ENCODE measurements at regions not wholly inside any gene's neighbourhood (a gene's known extent, or its start where the extent isn't known, plus 50 kb on each side); places are given as distances from the start of the nearest gene placed in this dataset.

DNA sequence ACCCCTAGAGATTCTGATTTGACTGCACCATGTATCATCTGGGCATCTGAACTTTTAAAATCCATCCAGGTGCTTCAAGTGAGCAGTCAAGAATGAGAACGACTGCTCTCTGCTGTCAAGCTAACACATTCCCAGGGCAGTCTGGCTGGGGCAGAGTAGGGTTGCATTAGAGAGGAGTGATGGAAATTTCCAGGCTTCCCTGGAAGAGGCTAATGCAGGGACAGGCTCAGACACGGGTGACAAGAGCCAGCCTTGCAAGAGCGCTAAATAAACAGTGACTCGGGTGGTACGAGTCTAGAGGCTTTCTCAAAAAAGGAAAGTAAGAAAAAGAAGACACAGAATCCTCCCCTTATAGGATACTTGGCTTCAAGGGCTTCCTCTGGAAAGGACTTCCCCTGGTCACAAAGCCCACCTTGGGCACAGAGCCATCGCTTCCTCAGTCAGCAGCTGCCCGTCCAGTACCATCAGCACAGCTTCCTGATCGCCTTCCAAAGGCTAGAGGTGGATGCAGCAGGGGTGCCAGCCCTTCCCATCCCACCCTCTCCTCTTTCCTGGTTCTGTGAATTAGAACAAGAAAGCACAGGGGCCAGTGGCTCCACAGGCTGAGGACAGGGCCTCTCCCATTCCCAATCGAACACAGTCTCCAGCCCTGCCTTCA, 177.4 kb upstream of the RREB1 start:
- H3K4me1 Mint-ChIP-seq = peaks cover 22% of the 10 kb centered on the region
- no peak overlapping the region for H3K4me2 ChIP-seq
- no peak for TF ChIP-seq CTCF (IDR thresholded peaks at IDR 0.05)
- H2AFZ ChIP-seq (replicated peaks) = no peak overlapping the region
- peaks cover 4% of the 10 kb centered on the region for H3F3A ChIP-seq (ENCODE audit: low read depth)
- H3K27ac ChIP-seq = no peak overlapping the region
- H3K27me3 ChIP-seq = no peaks in the 10 kb centered on the region
- H3K36me3 Mint-ChIP-seq = no peaks in the 10 kb centered on the region
- no peak overlapping the region for H3K9ac ChIP-seq
- no peaks in the 10 kb centered on the region for H3K36me3 ChIP-seq
- no peak for DNase-seq (ENCODE audit: low spot score)
- peaks cover 6% of the 10 kb centered on the region for H3K27me3 Mint-ChIP-seq (ENCODE audit: insufficient read depth, low read depth)
- H3K9me3 ChIP-seq (ENCODE audit: low read depth) = no peaks in the 10 kb centered on the region
- no peaks in the 10 kb centered on the region for H3K79me2 ChIP-seq (ENCODE audit: low read depth)
- H3K27ac Mint-ChIP-seq = no peak overlapping the region
- H3K9me3 Mint-ChIP-seq = peaks cover 2% of the 10 kb centered on the region
- H3K4me3 ChIP-seq = no peak overlapping the region
- no peak overlapping the region for H3K4me3 Mint-ChIP-seq
- H3K4me1 ChIP-seq = peaks cover 12% of the 10 kb centered on the region
- no peaks in the 10 kb centered on the region for H4K20me1 ChIP-seq (ENCODE audit: low read depth)

GRCh38 chr6:6931071-6932025, 176.4 kb upstream of the RREB1 start:
- Histone ChIP-seq H3K4me2 (no peak overlapping the region), H3K9me3 (ENCODE audit: low read depth) (no peaks in the 10 kb centered on the region), H3K79me2 (ENCODE audit: low read depth) (no peaks in the 10 kb centered on the region), H4K20me1 (ENCODE audit: low read depth) (no peaks in the 10 kb centered on the region), H2AFZ (replicated peaks) (no peak overlapping the region), H3K36me3 (no peaks in the 10 kb centered on the region), H3K4me1 (peaks cover 12% of the 10 kb centered on the region), H3K27me3 (no peaks in the 10 kb centered on the region), H3K27ac (no peak overlapping the region), H3K4me3 (no peak overlapping the region), H3K9ac (no peak overlapping the region), H3F3A (ENCODE audit: low read depth) (peaks cover 4% of the 10 kb centered on the region)
- no peak for DNase-seq (ENCODE audit: low spot score)
- Mint-ChIP-seq H3K27me3 (ENCODE audit: insufficient read depth, low read depth) (peaks cover 6% of the 10 kb centered on the region), H3K27ac (peak overlapping the region; percentile 93), H3K36me3 (no peaks in the 10 kb centered on the region), H3K9me3 (peaks cover 2% of the 10 kb centered on the region), H3K4me1 (peaks cover 22% of the 10 kb centered on the region), H3K4me3 (no peak overlapping the region)
- no peak for TF ChIP-seq EZH2phosphoT487 (IDR thresholded peaks at IDR 0.05)

DNA sequence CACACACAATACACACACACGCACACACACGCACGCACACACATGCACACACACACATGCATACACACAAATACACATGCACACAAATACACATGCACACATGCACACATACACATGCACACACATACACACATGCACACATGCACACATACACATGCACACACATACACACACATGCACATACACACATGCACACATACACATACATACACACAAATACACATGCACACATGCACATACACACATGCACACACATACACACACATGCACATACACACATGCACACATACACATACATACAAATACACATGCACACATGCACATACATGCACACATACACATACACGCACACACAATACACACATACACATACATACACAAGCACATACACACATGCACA, 175.4 kb upstream of the RREB1 start:
- Mint-ChIP-seq H3K4me3 (no peak overlapping the region), H3K4me1 (peaks cover 17% of the 10 kb centered on the region), H3K27ac (no peak overlapping the region), H3K36me3 (no peaks in the 10 kb centered on the region), H3K9me3 (peaks cover 2% of the 10 kb centered on the region), H3K27me3 (ENCODE audit: insufficient read depth, low read depth) (peaks cover 10% of the 10 kb centered on the region)
- Histone ChIP-seq H3K36me3 (no peaks in the 10 kb centered on the region), H3K4me1 (peaks cover 8% of the 10 kb centered on the region), H3K9ac (no peak overlapping the region), H2AFZ (replicated peaks) (no peak overlapping the region), H3K9me3 (ENCODE audit: low read depth) (no peaks in the 10 kb centered on the region), H3K27me3 (no peaks in the 10 kb centered on the region), H3K79me2 (ENCODE audit: low read depth) (no peaks in the 10 kb centered on the region), H3K4me2 (no peak overlapping the region), H3K4me3 (no peak overlapping the region), H4K20me1 (ENCODE audit: low read depth) (no peaks in the 10 kb centered on the region), H3F3A (ENCODE audit: low read depth) (peaks cover 3% of the 10 kb centered on the region), H3K27ac (no peak overlapping the region)
- TF ChIP-seq EZH2phosphoT487 (IDR thresholded peaks at IDR 0.05) (no peak), CTCF (IDR thresholded peaks at IDR 0.05) (no peak), EZH2 (IDR thresholded peaks at IDR 0.05) (no peak)
- DNase-seq (ENCODE audit: low spot score) = no peak

DNA sequence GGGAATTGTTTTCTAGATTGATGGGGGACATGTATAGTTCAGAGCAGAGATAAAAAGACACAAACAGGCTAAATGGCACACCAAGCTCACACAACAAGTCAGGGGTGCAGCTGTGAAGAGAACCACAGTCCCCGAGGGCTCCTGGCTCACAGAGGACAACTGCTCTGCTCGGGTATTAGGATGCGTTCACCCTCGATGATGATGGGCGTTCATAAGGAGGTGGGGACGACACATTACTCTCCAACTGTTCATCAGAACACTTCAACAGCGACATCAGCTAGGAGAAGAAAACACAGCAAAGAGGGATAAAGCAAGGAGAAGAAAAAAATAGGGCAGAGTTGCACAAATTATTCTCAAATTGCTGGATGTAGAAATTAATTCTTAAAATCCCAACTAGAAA, 174.8 kb upstream of the RREB1 start:
- H3K27me3 ChIP-seq = no peaks in the 10 kb centered on the region
- H3K27ac Mint-ChIP-seq = no peak overlapping the region
- no peak overlapping the region for H3K27ac ChIP-seq
- peaks cover 12% of the 10 kb centered on the region for H3K4me1 Mint-ChIP-seq
- peaks cover 9% of the 10 kb centered on the region for H3K27me3 Mint-ChIP-seq (ENCODE audit: insufficient read depth, low read depth)
- H3K79me2 ChIP-seq (ENCODE audit: low read depth) = no peaks in the 10 kb centered on the region
- no peak for DNase-seq (ENCODE audit: low spot score)
- no peak overlapping the region for H3K4me2 ChIP-seq
- no peaks in the 10 kb centered on the region for H3K9me3 ChIP-seq (ENCODE audit: low read depth)
- no peak overlapping the region for H3K9ac ChIP-seq
- H3K9me3 Mint-ChIP-seq = no peaks in the 10 kb centered on the region
- H3F3A ChIP-seq (ENCODE audit: low read depth) = no peaks in the 10 kb centered on the region
- no peaks in the 10 kb centered on the region for H4K20me1 ChIP-seq (ENCODE audit: low read depth)
- no peak overlapping the region for H3K4me3 Mint-ChIP-seq
- no peaks in the 10 kb centered on the region for H3K36me3 Mint-ChIP-seq
- H3K4me1 ChIP-seq = peaks cover 2% of the 10 kb centered on the region
- H2AFZ ChIP-seq (replicated peaks) = no peak overlapping the region
- no peak overlapping the region for H3K4me3 ChIP-seq
- TF ChIP-seq EZH2phosphoT487 (IDR thresholded peaks at IDR 0.05) (no peak), EZH2 (IDR thresholded peaks at IDR 0.05) (no peak), CTCF (IDR thresholded peaks at IDR 0.05) (no peak)
- no peaks in the 10 kb centered on the region for H3K36me3 ChIP-seq

Measured in neural progenitor cell (in vitro differentiated cells).